Keratinocyte (primary cell): ENCODE measurements at regions not wholly inside any gene's neighbourhood (a gene's known extent, or its start where the extent isn't known, plus 50 kb on each side); places are given as distances from the start of the nearest gene placed in this dataset.

Experiments used
- DNase-seq: peaks from one replicate; pipeline ENCODE4 v3.0.0-alpha.2; 2011; ENCODE audit warnings: low read depth, missing footprints, low spot score
- FAIRE-seq: peaks from 2 replicates; lab custom pipeline; 2011; peaks lifted over from hg19 to GRCh38; lab: Jason Lieb, UNC
- H2AFZ ChIP-seq: 2 replicates; pipeline ENCODE4 v1.6.0; 2012; ENCODE audit warnings: low read length, control low read depth, inconsistent platforms; ENCODE audit not compliant: control insufficient read depth
- H3K27ac ChIP-seq: 2 replicates; pipeline ENCODE4 v1.5.1; 2011; ENCODE audit warnings: low read length; ENCODE audit not compliant: control insufficient read depth, insufficient read depth
- H3K27me3 ChIP-seq: 3 replicates; pipeline ENCODE4 v1.6.0; 2011; ENCODE audit warnings: low read length; ENCODE audit not compliant: control insufficient read depth, insufficient read depth; ENCODE audit errors: extremely low read depth
- H3K36me3 ChIP-seq, 2 experiments: 2 replicates in 1 of 2; 3 replicates in 1 of 2; pipeline ENCODE4 v1.5.1; 2011; ENCODE audit warnings: low read length in 2 of 2, mild to moderate bottlenecking in 1 of 2; ENCODE audit not compliant: control insufficient read depth in 2 of 2, insufficient read depth in 2 of 2; ENCODE audit errors: extremely low read depth in 1 of 2
- H3K4me1 ChIP-seq: 3 replicates; pipeline ENCODE4 v1.5.1; 2011; ENCODE audit warnings: low read length; ENCODE audit not compliant: control insufficient read depth, insufficient read depth; ENCODE audit errors: extremely low read depth
- H3K4me2 ChIP-seq: 3 replicates; pipeline ENCODE4 v1.6.0; 2011; ENCODE audit warnings: low read depth, low read length; ENCODE audit not compliant: control insufficient read depth, insufficient read depth; ENCODE audit errors: extremely low read depth
- H3K4me3 ChIP-seq, 3 experiments: fragments of 200-600 bp in 1 of 3; sonication (generic) in 1 of 3; 2 replicates in 2 of 3; 3 replicates in 1 of 3; pipeline ENCODE4 v1.5.1; 2011 to 2016; ENCODE audit warnings: low read length in 3 of 3, mild to moderate bottlenecking in 3 of 3, control low read depth in 2 of 3, inconsistent platforms in 1 of 3, low read depth in 1 of 3, mixed read lengths in 1 of 3, mixed run types in 1 of 3, moderate library complexity in 1 of 3; ENCODE audit not compliant: control insufficient read depth in 2 of 3, insufficient read depth in 2 of 3; ENCODE audit errors: extremely low read depth in 1 of 3
- H3K79me2 ChIP-seq: 2 replicates; pipeline ENCODE4 v1.6.0; 2012; ENCODE audit warnings: low read length; ENCODE audit not compliant: control insufficient read depth, insufficient read depth
- H3K9ac ChIP-seq: 3 replicates; pipeline ENCODE4 v1.6.0; 2011; ENCODE audit warnings: low read length; ENCODE audit not compliant: control insufficient read depth, insufficient read depth; ENCODE audit errors: extremely low read depth
- H3K9me1 ChIP-seq: 3 replicates; pipeline ENCODE4 v1.6.0; 2011; ENCODE audit warnings: low read length; ENCODE audit not compliant: control insufficient read depth, insufficient read depth; ENCODE audit errors: extremely low read depth
- H3K9me3 ChIP-seq: 2 replicates; pipeline ENCODE4 v1.5.1; 2012; ENCODE audit warnings: low read depth, low read length; ENCODE audit not compliant: control insufficient read depth
- H4K20me1 ChIP-seq: 3 replicates; pipeline ENCODE4 v1.6.0; 2011; ENCODE audit warnings: low read length; ENCODE audit not compliant: control insufficient read depth, insufficient read depth; ENCODE audit errors: extremely low read depth
- CTCF ChIP-seq, 3 experiments: IDR thresholded peaks in 1 of 3; conservative IDR thresholded peaks in 1 of 3; optimal IDR thresholded peaks in 1 of 3; 2 replicates in 2 of 3; 3 replicates in 1 of 3; pipeline versions ENCODE3 to v1.5.1; 2011; ENCODE audit warnings: low read length in 3 of 3, mild to moderate bottlenecking in 3 of 3, moderate library complexity in 2 of 3, control low read depth in 1 of 3, inconsistent platforms in 1 of 3; ENCODE audit not compliant: insufficient read depth in 2 of 3; ENCODE audit errors: extremely low read depth in 1 of 3
- EZH2 ChIP-seq: IDR thresholded peaks from one replicate; pipeline ENCODE4 v1.6.1; 2012; ENCODE audit warnings: inconsistent platforms, mild to moderate bottlenecking, low read length, moderate library complexity
- dilution Hi-C: fragments of 300-500 bp; cut with MboI; formaldehyde crosslinking; loops from one replicate; pipeline ENCODE4 v1.7.0; 2020; ENCODE audit warnings: low sequenced_read_pairs; ENCODE audit not compliant: extremely low pct_ligation_motif_present

- Histone ChIP-seq H3K36me3 (no peaks in the 10 kb centered on the region), H3K79me2 (no peaks in the 10 kb centered on the region), H3K9me1 (no peaks in the 10 kb centered on the region), H3K27ac (no peak overlapping the region), H2AFZ (no peak overlapping the region), H4K20me1 (no peaks in the 10 kb centered on the region), H3K4me2 (no peak overlapping the region), H3K4me3 (no peak overlapping the region), H3K27me3 (no peaks in the 10 kb centered on the region), H3K4me1 (no peaks in the 10 kb centered on the region), H3K9ac (no peak overlapping the region), H3K9me3 (no peaks in the 10 kb centered on the region)
- no peak for DNase-seq
- FAIRE-seq = no peak
- dilution Hi-C loops = no loop called here
- TF ChIP-seq CTCF (optimal IDR thresholded peaks at IDR 0.05 in 1 of 3, IDR thresholded peaks at IDR 0.05 in 1 of 3, conservative IDR thresholded peaks at IDR 0.05 in 1 of 3; ENCODE audit: extremely low read depth in 1 of 3, insufficient read depth in 2 of 3, low read length in 3 of 3) (no peak), EZH2 (no peak)
Observed at GRCh38 chr3:36250191-36250590, 130.1 kb upstream of the STAC start.

DNA sequence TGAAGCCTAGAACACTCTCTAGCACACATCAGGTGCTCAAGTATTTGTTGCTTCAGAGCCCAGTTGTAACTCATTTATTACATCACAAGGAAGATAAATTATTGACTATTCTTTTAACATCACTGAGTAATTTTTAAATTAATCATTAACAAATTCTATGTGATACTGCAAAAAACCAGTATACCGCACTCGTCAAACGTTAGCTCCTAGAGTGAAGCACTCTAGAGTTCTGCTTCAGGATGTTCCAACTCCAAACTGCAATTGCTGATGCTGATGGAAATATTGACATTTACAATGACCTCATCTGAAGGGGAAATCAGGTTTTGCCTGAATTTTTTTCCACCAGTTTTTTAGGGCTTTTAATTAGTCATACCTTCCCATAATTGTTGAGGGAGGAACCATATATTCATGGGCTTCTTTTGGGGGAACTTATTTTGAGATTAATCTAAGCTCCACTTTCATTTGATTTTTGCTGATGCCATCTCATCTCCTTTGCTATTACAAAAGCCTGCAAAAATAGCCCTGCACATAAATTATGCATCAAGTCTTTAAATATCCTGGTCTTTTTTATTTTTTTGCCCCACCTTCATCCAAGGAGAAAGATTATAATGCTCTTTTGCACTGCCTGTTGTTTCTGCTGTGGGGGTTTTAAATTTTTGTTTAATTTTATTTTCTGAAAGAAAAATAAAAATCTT is 123.0 kb upstream of the STAC start:
- FAIRE-seq = no peak
- Histone ChIP-seq H3K4me1 (no peaks in the 10 kb centered on the region), H3K9me1 (no peaks in the 10 kb centered on the region), H3K36me3 (no peaks in the 10 kb centered on the region), H3K9ac (no peak overlapping the region), H3K9me3 (no peaks in the 10 kb centered on the region), H3K27ac (no peak overlapping the region), H3K27me3 (no peaks in the 10 kb centered on the region), H4K20me1 (no peaks in the 10 kb centered on the region), H2AFZ (no peak overlapping the region), H3K4me2 (no peak overlapping the region), H3K79me2 (no peaks in the 10 kb centered on the region), H3K4me3 (no peak overlapping the region)
- no peak for TF ChIP-seq EZH2
- no peak for TF ChIP-seq CTCF (optimal IDR thresholded peaks at IDR 0.05 in 1 of 3, IDR thresholded peaks at IDR 0.05 in 1 of 3, conservative IDR thresholded peaks at IDR 0.05 in 1 of 3; ENCODE audit: extremely low read depth in 1 of 3, insufficient read depth in 2 of 3, low read length in 3 of 3)
- dilution Hi-C loops = no loop called here
- no peak for DNase-seq
